HG02870 (cell line): ENCODE measurements at regions not wholly inside any gene's neighbourhood (a gene's known extent, or its start where the extent isn't known, plus 50 kb on each side); places are given as distances from the start of the nearest gene placed in this dataset.

Experiments
- ATAC-seq: cut with Tn5 transposase; IDR thresholded peaks from one replicate; pipeline ENCODE4 v1.9.1; 2021; ENCODE audit warnings: mild to moderate bottlenecking, moderate library complexity; ENCODE audit not compliant: unreplicated experiment

DNA sequence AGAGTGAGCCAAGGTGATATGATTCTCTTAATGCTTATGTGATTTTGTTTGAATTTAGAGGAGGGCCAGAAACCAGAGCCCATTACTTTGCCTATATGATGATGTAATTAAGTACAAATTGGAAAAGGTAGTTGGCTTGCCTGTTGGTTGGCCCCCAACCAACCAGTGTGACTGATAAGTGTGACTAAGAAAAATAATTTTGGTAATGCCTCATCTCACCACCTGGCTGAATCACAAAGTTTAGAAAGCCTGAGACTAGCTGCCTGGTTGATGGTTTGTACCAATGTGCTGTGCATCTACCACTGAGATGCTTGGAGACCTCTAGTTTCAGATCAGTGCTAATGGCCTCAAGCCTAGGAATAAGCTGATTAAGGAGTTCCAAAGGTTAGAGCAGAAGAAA, 338.7 kb downstream of the CDH2 start:
- ATAC-seq = no peak

DNA sequence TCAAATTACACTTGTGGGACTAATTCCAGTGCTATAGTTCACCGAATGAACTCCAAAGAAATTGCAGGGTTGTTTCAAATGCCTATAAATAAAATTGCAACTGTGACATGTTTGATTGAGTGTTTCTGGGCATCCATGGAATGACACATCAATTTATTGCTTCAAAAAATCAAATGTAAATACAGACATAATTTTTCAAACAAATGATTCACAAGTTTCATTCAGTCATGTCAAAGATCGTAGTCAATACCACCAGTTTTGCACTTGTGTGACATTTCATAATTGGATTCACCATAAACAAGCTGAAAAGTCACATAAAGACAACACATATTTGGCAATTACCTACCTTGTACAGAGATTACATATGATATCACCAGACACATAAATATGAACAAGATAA, 350.8 kb downstream of the CDH2 start:
- ATAC-seq = no peak

DNA sequence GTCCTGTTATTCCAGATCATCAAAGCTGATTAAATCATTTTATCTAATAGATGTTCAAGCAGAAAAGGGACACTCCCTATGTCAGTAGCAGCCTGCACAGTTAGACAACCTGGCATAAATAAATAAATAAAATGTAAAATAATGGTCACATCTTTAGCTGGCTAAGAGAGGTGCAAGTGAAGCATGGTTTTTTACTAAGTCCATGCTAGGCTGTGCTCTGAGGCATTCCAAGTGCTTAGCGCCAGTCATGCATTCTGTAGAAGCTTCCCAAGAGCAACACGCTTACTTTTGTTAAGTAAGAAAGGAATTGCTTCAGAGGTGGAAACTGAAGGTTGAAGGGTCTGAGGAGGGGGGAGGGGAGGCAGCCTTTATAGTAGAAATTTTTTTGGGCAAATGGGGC, 351.2 kb downstream of the CDH2 start:
- ATAC-seq = no peak

DNA sequence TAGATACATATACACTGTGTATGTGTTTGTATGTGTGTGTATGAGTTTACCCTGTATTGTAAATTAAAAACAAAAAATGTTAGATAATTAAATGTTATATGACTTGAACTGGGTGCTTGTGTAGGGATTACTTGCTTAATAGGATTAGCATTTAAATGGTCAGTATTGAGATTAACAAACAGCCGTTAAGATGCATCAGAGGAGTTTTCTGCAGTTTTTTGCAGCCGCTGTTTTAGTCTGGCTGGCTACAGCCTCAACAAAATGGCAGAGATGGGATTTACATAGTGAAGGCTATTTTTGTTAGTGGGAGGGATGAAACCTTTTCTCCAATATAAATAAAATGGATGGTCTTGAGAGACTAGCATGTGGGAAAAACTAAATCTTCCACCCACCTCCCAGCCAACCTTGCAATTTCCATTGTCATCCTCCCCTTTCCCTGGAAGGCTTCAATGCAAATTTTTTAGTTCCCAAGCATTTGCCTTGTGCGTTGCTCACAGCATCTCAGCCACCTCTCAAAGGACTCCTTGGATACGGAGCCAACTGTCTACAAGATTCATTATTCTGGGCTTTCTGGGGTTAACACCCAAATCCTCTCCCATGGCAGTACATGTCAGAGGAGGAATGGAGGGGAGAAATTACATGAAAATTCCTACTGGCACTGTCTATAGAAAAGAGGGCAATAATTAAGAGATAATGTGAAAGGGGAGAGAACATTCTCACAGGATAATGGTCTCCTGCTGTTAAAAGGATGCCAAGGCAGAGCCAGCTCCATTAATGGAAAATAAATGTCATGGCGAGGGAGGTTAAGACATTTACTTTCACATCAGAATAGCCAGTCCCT, 351.9 kb downstream of the CDH2 start:
- no peak for ATAC-seq

DNA sequence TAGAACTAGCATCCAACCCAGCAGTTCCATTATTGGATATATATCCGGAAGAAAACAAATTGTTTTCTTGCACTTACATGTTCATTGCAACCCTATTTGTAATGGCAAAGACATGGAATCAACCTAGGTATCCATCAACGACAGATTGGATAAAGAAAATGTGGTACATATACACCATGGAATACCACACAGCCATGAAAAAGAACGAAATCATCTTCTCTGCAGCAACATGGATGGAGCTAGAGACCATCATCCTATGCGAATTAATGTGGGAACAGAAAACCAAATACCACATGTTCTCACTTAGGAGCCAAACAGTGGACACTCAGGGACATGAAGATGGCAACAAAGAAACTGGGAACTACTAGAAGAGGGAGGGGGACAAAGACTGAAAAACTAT, 352.7 kb downstream of the CDH2 start:
- ATAC-seq = no peak

DNA sequence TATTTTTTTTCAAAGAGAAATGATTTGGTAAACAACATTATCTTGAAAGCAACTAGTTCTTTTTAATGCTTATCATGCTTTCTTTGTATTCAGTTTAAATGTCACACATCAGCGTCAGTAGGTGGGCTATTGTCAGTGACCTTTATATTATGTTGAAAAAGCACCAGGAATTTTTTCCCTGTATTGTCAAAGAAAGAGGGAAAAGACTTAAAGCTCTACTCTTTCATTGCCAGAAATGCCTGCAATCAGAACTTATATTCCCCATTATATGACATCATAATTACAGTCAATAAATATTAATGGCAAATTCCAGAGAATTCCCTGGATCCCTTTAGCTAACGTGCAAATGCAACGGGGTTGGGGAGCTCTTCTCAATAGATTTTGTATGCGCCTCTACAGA, 353.9 kb downstream of the CDH2 start:
- ATAC-seq = no peak

DNA sequence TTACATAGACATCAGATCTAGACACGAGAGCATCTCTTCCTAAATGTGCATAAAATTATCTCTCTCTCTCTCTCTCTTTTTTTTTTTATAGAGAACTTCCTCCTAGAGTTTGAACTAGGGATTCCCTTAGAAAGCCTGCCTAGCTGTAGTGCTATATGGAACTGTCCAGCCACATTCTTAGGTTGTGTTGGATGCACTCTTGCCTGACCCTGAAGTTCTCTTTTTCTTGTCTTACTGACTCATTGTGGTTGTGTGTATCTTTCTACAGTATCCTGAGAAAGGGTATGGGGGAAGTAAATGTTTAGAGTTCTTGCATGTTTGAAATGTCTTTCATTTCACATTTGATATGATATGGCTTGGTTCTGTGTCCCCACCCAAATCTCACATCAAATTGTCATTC, 368.2 kb downstream of the CDH2 start:
- ATAC-seq = no peak

DNA sequence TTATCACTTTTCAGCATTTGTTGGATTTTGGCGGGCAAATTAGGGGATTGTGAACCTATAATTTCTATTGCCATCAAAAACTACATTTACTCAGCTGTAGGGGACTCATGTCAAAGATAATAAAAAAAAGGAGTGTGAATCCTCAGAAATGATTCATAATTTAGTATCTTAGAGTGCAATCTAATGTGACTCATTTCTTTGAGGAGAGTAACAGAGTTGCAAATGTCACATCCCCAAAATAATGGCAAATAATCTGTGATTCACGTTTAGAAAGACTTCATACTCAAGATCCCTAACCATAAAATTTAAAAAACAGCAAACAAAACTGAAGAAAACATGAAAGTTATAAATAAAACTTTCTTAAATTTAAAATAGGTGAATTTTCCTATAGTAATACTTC, 373.0 kb downstream of the CDH2 start:
- ATAC-seq = no peak

DNA sequence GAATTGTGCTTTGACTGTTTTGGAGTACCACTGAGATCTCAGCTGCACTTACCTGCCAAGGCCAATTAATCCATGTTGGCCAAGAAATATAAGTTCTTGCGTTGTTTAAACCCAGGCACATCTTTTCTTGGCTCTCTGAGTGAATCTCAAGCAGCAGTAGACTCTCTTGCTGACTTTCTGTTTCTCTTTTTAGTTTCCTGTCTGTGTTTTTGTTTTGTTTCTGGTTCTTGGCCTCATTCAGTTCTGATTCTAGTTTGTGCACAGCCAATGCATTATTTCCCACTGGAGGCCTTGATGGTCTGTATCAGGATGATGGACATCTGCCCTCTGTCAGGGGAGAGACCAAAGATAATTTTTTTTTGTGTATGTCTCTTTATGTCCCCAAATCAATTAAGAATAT, 379.4 kb downstream of the CDH2 start:
- no peak for ATAC-seq

DNA sequence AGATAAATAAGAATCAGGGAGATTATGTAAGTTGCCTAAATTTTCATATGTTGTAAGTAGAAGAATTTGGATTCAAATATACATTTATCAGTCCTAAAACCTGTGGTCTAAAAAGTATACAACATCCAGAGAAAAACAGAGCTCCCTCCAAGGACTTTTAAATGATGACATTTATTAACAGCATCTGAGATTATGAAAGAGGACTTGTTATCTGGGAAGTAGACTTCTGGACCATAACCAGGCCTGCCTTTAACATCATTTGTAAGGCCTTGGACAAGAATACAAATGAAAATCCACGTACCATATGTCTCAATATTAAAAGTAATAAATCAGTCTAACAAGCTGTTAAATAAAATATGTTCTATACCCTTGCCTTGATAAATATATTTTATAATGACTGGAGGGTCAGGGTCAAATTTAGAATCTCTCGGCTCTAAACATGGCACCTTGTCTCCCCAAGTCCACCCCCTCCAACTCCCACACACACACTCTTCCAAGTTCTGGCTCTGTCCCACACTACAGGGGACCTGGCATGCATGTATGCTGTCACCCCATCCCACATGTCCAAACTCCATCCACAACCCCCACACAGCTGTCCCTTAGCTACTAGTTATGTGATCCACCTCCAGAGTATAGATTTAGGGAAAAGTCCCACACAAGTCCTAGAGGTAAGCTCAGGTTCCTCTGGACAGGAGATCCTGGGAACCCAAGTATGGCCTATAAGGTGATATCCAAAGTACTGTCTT, 382.6 kb downstream of the CDH2 start:
- no peak for ATAC-seq

DNA sequence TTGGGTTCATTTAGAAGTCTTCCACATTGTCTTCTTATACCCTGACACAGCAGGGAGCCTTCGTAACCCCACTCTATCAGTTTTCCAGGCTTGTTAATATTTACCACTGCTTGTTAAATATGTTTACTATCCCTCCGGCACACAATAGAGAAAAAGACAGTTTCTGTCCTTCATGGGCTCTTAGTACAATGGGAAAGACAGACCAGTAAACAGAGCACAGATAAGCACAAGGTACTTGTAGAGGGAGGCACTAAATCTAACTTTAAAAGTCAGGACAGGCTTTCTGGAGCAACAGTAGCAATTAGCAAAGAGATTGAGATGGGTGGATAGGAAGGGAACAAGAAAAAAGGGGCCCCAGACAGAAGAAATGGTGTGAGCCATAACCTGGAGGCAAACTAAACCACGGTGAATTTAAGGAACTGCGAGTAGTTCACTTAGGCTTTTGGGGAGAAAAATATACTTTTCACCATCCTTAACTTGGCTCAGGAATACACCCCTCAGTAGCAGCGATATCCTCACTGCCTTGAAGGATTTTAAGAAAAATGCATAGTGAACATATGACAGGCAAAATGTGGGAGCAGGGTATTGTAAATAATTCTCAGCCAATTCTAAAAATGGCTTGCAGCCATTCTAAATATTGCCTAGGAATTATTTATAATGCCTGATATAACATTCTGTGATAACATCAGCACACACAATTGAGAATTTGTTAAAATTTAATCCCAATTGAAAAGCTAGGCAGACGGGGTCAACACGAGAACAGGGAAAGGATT, 383.7 kb downstream of the CDH2 start:
- ATAC-seq = no peak

DNA sequence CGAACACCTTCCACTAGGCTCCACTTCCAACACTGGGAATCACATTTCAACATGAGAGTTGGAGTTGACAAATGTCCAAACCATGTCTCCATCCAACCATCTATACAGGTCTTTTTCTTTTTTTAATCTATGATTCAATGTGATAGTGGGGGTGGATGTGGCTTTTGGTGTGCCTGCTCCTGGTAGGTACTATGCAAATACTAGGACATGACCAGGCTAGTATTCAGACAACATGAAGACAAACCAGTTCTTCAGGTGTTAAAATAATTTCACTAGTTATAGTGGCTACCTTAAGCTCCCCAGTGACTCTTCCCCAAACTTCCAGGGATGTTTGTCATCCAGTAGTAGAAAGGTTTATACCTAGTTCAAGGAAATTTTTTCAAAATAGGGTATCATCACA, 387.5 kb downstream of the CDH2 start:
- ATAC-seq = no peak

DNA sequence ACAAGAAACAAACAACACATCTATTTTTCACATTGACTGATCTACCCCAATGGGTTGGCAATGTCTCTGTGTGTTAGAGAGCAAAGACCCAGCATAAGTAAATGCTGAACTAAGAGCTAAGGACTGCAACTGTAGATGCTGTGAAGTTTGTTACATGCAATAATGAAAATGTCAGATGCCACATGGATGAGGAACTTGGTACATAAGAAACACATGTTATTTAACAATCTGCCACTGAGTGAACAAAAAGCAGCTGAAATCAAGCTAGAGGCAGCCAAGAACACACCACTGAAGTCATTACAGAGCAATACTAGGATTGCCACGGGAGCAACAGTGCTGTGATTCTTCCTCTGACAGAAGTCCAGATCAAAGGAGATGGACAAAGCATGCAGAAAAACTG, 389.4 kb downstream of the CDH2 start:
- ATAC-seq = no peak

DNA sequence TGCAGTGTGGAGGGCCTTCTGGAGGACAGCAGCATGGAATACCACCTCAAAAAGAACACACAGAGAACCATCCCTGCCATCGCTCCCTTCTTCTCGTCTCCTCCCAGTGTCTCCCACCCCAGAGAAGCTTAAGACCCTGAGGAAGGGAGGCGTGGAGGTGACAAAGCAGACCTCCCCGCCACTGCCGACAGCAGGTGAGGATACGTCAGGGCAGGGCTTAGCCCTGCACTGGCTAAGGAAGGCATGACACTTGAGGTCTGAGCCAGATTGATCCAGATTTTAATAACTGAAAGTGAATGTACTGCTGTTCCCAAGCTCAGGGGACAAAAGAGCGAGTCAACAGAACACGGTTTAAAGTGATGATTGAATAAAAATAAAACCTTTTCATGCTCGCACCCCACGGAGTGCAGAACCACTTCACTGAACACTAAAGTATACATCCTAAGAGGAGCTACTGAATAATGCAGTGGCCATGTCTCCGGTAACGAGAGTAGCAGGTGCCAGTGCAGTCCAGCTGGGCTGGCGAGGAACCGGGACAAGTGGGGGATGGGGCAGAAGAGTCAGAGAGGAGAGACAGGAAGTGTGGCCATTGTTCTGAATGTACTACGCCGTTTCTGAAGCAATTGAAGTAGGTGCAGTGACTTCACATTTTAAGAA, 391.0 kb downstream of the CDH2 start:
- ATAC-seq = no peak

DNA sequence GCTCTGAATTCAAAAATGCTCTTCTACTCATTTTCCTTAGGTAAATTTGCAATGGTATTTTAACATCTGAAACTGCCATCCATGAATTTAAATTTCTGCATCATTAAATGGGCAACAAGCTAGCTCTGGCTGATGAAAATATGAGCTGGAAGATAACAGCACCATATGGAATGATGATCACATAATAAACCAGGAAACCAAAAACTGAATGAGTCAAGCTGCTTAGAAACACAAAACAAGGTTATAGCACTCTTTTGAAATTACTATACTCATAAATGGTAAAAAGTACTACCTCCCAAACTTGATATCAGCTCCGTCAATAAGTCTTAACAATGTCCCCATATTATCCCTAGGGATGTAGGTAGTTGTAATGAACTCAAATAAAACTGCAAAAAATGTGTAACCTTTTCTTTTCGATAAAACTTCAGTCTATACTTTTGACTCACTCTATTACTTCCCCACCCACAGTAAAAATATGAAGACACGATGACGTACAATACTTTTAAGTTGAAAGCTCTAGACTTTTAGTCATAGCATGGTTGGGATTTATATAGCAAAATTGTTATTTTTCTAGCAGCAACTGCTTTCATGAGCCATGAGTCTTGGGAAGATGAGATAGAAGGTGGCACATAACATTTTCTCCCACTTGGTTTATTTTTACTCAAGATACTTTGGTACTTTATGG, 396.7 kb downstream of the CDH2 start:
- no peak for ATAC-seq

DNA sequence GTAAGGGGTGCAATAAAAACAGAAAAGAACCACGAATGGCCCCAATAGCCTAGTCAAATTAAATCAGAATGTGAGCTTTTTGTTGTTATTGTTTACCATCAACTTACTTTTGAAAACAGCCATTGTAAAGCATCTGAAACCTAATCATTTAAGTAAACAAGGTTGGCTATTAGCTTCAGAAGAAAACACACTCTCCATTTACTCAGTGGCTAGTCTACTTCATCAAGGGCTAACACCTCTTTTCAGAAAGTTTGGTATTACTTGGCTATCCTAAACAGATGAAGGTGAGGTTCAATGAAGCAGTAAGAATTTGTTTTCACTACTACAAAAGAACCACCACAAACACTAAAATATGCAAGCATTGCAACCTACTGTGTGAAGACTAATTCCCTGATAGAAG, 398.0 kb downstream of the CDH2 start:
- ATAC-seq = no peak

DNA sequence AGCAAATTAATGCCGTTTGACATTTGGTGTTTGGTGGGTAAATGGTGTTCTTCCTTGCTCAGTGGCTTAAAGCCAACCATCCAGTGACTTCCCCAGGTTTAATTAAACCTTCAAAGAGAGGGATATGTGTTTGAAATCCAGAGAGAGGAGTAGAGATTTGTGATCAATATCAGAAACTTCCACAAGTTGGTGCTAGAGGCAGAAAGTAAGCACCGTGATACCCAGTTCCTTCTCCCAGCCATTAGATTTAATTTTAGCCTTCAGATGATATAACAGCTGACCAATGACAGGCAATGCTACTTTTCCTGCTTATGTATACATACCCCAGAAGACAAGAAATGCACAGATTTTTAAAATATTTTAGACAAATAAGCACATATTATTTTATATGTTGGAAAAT, 398.5 kb downstream of the CDH2 start:
- no peak for ATAC-seq

DNA sequence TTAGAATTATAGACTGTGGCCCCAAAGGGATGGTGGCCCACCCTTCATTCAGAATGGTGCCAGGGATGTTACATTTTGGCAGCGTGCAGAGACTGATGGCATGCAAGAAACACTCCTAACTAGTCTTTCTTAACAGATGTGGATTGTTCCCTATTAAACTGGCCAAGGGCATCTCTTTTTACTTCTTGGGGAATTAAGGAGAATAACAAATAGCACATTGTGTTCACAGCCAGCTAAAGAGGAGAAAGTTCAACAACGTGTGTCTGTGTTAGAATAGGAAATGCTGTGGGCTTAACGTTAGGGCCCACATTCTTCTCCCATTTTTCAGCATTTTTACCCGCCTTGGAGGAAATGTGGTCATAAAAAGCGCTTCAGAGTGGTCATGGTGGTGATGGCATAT, 404.8 kb downstream of the CDH2 start:
- no peak for ATAC-seq

DNA sequence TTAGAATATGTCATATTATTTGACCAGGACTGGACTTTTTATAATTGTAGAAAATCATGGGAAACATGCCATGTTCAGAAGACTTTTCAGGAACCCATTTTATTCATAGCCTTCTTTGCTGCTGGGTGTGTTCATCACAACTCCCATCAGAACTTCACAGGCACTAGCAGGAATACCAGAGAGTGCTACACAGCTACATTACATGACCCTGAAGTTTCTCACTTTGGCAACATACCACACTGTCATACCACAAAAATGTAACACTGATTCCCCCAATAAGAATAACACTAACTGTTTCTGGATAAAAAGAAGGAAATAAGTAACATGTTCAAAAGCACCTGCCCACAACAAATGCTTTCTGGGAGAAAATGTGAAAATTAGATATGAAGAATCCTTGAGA, 405.4 kb downstream of the CDH2 start:
- no peak for ATAC-seq

DNA sequence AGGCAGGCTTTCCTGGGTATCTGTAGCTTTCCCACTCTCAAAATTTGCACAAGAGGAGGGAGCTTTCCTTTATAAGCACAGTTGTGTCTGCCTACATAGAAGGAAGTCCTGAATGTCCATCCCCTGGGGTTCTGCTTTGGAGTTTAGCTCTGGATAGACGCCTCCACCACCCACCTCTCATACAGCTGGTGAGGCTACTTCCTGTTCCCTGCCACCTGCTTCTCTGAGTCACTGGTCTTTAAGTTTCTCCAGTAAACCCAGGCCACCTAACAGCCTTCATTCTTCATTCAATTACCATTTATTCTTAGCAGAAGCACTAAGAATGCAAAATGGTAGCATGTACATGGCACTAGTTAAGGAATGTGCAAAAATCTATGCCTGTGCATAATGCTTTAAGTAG, 407.8 kb downstream of the CDH2 start:
- ATAC-seq = no peak

DNA sequence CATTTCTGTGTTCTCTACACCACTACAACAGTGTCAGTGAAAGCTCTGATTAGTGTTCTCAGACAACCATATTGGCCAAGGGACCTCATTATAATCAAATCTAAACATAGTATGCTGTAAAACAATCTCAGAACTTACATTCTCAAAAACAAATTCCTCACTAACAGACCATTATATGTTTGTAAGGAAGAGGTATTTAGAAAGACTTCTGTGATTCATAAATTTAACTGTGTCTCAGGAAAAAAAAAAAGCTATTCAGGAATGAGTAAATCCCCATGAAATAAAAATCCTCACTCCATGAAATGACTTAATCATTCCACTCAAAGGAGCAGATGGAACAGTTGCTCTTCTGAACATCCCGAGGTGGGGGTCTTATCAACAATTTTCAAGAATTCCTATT, 413.0 kb downstream of the CDH2 start:
- ATAC-seq = no peak
